Parathyroid adenoma (tissue), 2 donors: ENCODE measurements at regions not wholly inside any gene's neighbourhood (a gene's known extent, or its start where the extent isn't known, plus 50 kb on each side); places are given as distances from the start of the nearest gene placed in this dataset.

Experiments
- H2AFZ ChIP-seq: fragments of 300-600 bp; sonication (generic); one replicate; pipeline ENCODE4 v1.7.0; 2017; ENCODE audit warnings: antibody characterized with exemption, mild to moderate bottlenecking
- H3K27ac ChIP-seq: fragments of 300-600 bp; sonication (generic); one replicate; pipeline ENCODE4 v1.7.0; 2017
- H3K27me3 ChIP-seq: fragments of 300-600 bp; sonication (generic); one replicate; pipeline ENCODE4 v1.7.0; 2017; ENCODE audit warnings: low read length; ENCODE audit not compliant: control insufficient read depth, insufficient read depth
- H3K36me3 ChIP-seq: fragments of 300-600 bp; sonication (generic); one replicate; pipeline ENCODE4 v1.7.0; 2017; ENCODE audit warnings: low read length; ENCODE audit not compliant: control insufficient read depth, insufficient read depth
- H3K4me1 ChIP-seq: fragments of 300-600 bp; sonication (generic); one replicate; pipeline ENCODE4 v1.7.0; 2017; ENCODE audit warnings: control low read depth
- H3K4me2 ChIP-seq: fragments of 300-600 bp; sonication (generic); one replicate; pipeline ENCODE4 v1.7.0; 2017; ENCODE audit warnings: low read length
- H3K4me3 ChIP-seq: fragments of 300-600 bp; sonication (generic); one replicate; pipeline ENCODE4 v1.7.0; 2017; ENCODE audit warnings: low read depth, low read length
- H3K79me2 ChIP-seq: fragments of 300-600 bp; sonication (generic); one replicate; pipeline ENCODE4 v1.7.0; 2017; ENCODE audit warnings: control low read depth
- H3K9ac ChIP-seq: fragments of 300-600 bp; sonication (generic); one replicate; pipeline ENCODE4 v1.7.0; 2017; ENCODE audit warnings: mild to moderate bottlenecking
- H3K9me3 ChIP-seq: fragments of 300-600 bp; sonication (generic); one replicate; pipeline ENCODE4 v1.7.0; 2017; ENCODE audit warnings: low read length; ENCODE audit not compliant: control insufficient read depth
- CTCF ChIP-seq: fragments of 300-600 bp; sonication (generic); IDR thresholded peaks from one replicate; pipeline ENCODE4 v1.7.0; 2017; ENCODE audit warnings: antibody characterized with exemption, mild to moderate bottlenecking
- donor health status: primary hyperparathyroidism.

GRCh38 chr2:234770715-234771141 is 181.1 kb upstream of the SH3BP4 start:
- Histone ChIP-seq H3K36me3 (no peaks in the 10 kb centered on the region), H3K9me3 (no peaks in the 10 kb centered on the region), H2AFZ (no peak overlapping the region), H3K4me2 (no peak overlapping the region), H3K27ac (no peak overlapping the region), H3K4me1 (no peaks in the 10 kb centered on the region), H3K27me3 (no peaks in the 10 kb centered on the region), H3K79me2 (no peaks in the 10 kb centered on the region), H3K9ac (no peak overlapping the region), H3K4me3 (no peak overlapping the region)
- no peak for TF ChIP-seq CTCF

DNA sequence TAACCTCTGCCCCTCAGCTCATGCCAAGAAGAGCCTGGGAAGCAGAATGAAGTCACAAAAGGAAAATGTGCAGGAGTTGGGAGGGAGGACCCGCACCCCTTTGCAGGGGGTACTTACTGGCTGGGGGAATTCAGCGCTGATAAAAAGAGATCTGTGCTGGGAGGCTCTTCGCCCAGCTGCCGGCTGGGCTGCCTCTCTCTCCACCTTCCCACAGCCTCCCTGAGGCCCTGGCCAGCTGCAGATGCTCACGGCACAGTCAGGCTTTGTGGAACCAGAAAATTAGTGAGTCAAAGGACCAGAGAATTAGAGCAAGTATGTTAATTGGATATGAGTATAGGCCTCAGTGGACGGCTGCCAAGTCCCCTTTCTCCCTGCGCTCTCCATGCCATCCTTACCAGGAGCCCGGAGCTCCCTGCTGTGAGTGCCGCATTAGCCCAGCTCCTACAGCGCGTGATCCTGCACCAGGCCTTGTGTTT is 181.7 kb upstream of the SH3BP4 start:
- Histone ChIP-seq H3K9me3 (no peaks in the 10 kb centered on the region), H3K27ac (no peak overlapping the region), H3K27me3 (no peaks in the 10 kb centered on the region), H2AFZ (no peak overlapping the region), H3K4me1 (no peaks in the 10 kb centered on the region), H3K4me2 (no peak overlapping the region), H3K9ac (no peak overlapping the region), H3K36me3 (no peaks in the 10 kb centered on the region), H3K79me2 (no peaks in the 10 kb centered on the region), H3K4me3 (no peak overlapping the region)
- no peak for TF ChIP-seq CTCF

DNA sequence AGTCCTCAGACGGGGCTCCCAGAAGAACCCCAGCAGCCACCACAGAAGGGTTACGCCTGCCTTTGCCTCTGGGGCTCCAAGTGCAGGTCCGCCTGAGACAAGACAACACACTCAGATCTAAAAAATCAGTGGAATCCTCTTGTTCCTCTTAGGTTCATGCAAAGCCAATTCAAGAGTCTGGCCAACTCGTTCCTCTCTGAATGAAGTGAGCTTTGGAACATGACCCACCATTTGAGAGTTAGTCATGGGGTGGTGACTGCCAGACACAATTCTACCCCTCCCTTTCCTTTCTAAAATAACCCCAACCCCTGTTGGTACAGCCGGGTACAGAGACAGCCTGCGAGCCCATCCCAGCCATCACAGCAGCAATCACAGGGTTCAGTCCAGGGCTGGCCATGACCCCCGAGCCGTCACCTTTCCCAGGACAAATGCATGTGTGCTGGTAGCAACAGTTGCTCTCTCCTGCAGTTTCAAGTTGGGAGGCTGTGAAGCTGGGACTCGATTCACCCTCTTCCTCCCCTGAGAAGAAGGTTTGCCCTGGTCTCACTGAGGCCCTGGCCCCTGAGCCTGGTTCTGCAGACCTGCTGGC is 183.1 kb upstream of the SH3BP4 start:
- Histone ChIP-seq H3K9ac (no peak overlapping the region), H3K4me1 (no peaks in the 10 kb centered on the region), H2AFZ (no peak overlapping the region)

DNA sequence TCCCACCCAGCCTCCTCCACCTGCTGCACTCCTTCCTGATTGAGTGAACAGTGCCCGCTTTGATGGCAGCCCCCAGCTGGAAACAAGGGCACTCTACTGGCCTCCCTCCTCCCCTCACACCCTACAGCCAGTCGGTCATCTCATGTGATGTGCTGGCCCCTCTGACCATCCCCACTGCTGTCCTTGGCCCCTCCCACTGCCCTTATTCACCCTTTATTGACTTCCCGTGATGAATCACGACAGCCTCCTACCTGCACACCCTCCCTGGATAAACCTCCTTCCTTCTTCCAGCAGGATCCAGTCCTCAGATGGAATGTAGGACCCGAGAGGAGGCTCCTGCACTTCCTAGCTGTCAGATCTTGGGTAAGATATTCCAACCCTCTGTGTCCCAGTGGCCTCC is 186.5 kb upstream of the SH3BP4 start:
- no peaks in the 10 kb centered on the region for H3K9me3 ChIP-seq
- no peak overlapping the region for H2AFZ ChIP-seq
- no peaks in the 10 kb centered on the region for H3K79me2 ChIP-seq
- TF ChIP-seq CTCF, result no peak
- H3K4me1 ChIP-seq, result no peaks in the 10 kb centered on the region
- H3K27me3 ChIP-seq, result no peaks in the 10 kb centered on the region
- no peak overlapping the region for H3K4me2 ChIP-seq
- H3K9ac ChIP-seq, result no peak overlapping the region
- H3K36me3 ChIP-seq, result no peaks in the 10 kb centered on the region
- no peak overlapping the region for H3K27ac ChIP-seq
- no peak overlapping the region for H3K4me3 ChIP-seq

More for the DNA sequence above, 183.1 kb upstream of the SH3BP4 start:
- H3K9me3 ChIP-seq, result no peaks in the 10 kb centered on the region
- no peaks in the 10 kb centered on the region for H3K36me3 ChIP-seq
- H3K27me3 ChIP-seq, result no peaks in the 10 kb centered on the region
- H3K4me3 ChIP-seq, result no peak overlapping the region
- no peak overlapping the region for H3K4me2 ChIP-seq
- H3K79me2 ChIP-seq, result no peaks in the 10 kb centered on the region
- no peak overlapping the region for H3K27ac ChIP-seq
- TF ChIP-seq CTCF, result no peak

- H3K27me3 ChIP-seq, result no peaks in the 10 kb centered on the region
- no peak overlapping the region for H3K4me3 ChIP-seq
- H3K79me2 ChIP-seq, result no peaks in the 10 kb centered on the region
- H2AFZ ChIP-seq, result no peak overlapping the region
- H3K9me3 ChIP-seq, result no peaks in the 10 kb centered on the region
- no peak for TF ChIP-seq CTCF
- no peaks in the 10 kb centered on the region for H3K36me3 ChIP-seq
- no peak overlapping the region for H3K27ac ChIP-seq
- H3K9ac ChIP-seq, result no peak overlapping the region
- H3K4me1 ChIP-seq, result no peaks in the 10 kb centered on the region
- no peak overlapping the region for H3K4me2 ChIP-seq
Observed at GRCh38 chr2:234764372-234764771, 187.4 kb upstream of the SH3BP4 start.
